SU-DHL-6 (cell line): ENCODE measurements at regions not wholly inside any gene's neighbourhood (a gene's known extent, or its start where the extent isn't known, plus 50 kb on each side); places are given as distances from the start of the nearest gene placed in this dataset.

Source experiments
- H2AFZ ChIP-seq: fragments of 200-600 bp; sonication (generic); 2 replicates; pipeline ENCODE4 v1.6.1; 2014; ENCODE audit warnings: low read depth, mild to moderate bottlenecking, moderate library complexity, mixed read lengths, antibody characterized with exemption, low read length; ENCODE audit not compliant: severe bottlenecking
- H3F3A ChIP-seq: fragments of 200-600 bp; shearing (Covaris generic); 2 replicates; pipeline ENCODE4 v1.6.0; 2016; ENCODE audit warnings: antibody characterized with exemption, mild to moderate bottlenecking; ENCODE audit not compliant: insufficient read depth
- H3K27ac ChIP-seq: fragments of 200-600 bp; sonication (generic); 2 replicates; pipeline ENCODE4 v1.5.1; 2016; ENCODE audit warnings: low read depth, mild to moderate bottlenecking, low read length, moderate library complexity, mixed read lengths
- H3K27me3 ChIP-seq: fragments of 200-600 bp; sonication (generic), shearing (Covaris generic); 2 replicates; pipeline ENCODE4 v1.6.0; 2014; ENCODE audit warnings: mild to moderate bottlenecking, low read length
- H3K36me3 ChIP-seq: fragments of 200-600 bp; sonication (generic); 2 replicates; pipeline ENCODE4 v1.6.1; 2014; ENCODE audit warnings: mild to moderate bottlenecking, low read length, mixed read lengths
- H3K4me2 ChIP-seq: fragments of 300-600, 200-600 bp; shearing (Covaris generic), sonication (generic); 2 replicates; pipeline ENCODE4 v1.6.0; 2014; ENCODE audit warnings: low read length, low read depth, mild to moderate bottlenecking; ENCODE audit not compliant: poor library complexity, severe bottlenecking
- H3K4me3 ChIP-seq: fragments of 200-600 bp; sonication (generic); 2 replicates; pipeline ENCODE4 v1.5.1; 2014; ENCODE audit warnings: antibody characterized with exemption, low read length, mild to moderate bottlenecking, mixed read lengths; ENCODE audit not compliant: insufficient read depth, poor library complexity, severe bottlenecking
- H3K79me2 ChIP-seq: fragments of 200-600 bp; sonication (generic); 2 replicates; pipeline ENCODE4 v1.6.1; 2014; ENCODE audit warnings: mild to moderate bottlenecking, low read length, moderate library complexity; ENCODE audit not compliant: insufficient read depth
- H3K9ac ChIP-seq: fragments of 200-600 bp; sonication (generic); 2 replicates; pipeline ENCODE4 v1.7.0; 2014; ENCODE audit warnings: mild to moderate bottlenecking, low read length
- H3K9me2 ChIP-seq: fragments of 200-600 bp; sonication (generic); replicated peaks from 2 replicates; pipeline ENCODE4 v1.6.1; 2014; ENCODE audit warnings: low read length; ENCODE audit not compliant: insufficient read depth
- H3K9me3 ChIP-seq: fragments of 200-600 bp; sonication (generic); 2 replicates; pipeline ENCODE4 v1.6.1; 2014; ENCODE audit warnings: low read length, mixed read lengths; ENCODE audit not compliant: insufficient read depth
- H4K20me1 ChIP-seq: fragments of 200-600 bp; sonication (generic); 2 replicates; pipeline ENCODE4 v1.6.1; 2014; ENCODE audit warnings: low read depth, mild to moderate bottlenecking, antibody characterized with exemption, low read length, moderate library complexity, mixed read lengths
- CTCF ChIP-seq: fragments of 200-600 bp; sonication (generic); IDR thresholded peaks from one replicate; pipeline ENCODE4 v1.5.1; 2017; ENCODE audit warnings: antibody characterized with exemption, mild to moderate bottlenecking, low read length, moderate library complexity; ENCODE audit not compliant: insufficient read depth, poor library complexity, severe bottlenecking
- EZH2phosphoT487 ChIP-seq: fragments of 200-600 bp; sonication (generic), shearing (Covaris generic); conservative IDR thresholded peaks from 2 replicates; pipeline ENCODE4 v1.6.1; 2018; ENCODE audit warnings: mild to moderate bottlenecking, antibody characterized with exemption, low read length, moderate library complexity, mixed read lengths

GRCh38 chr12:75818863-75819262 lies 212.7 kb downstream of the PHLDA1 start:
- TF ChIP-seq CTCF (no peak), EZH2phosphoT487 (no peak)
- no peaks in the 10 kb centered on the region for H4K20me1 ChIP-seq
- no peaks in the 10 kb centered on the region for H3K79me2 ChIP-seq
- H3K27ac ChIP-seq = no peak overlapping the region
- no peaks in the 10 kb centered on the region for H3F3A ChIP-seq
- no peak overlapping the region for H3K4me2 ChIP-seq
- H3K36me3 ChIP-seq = no peaks in the 10 kb centered on the region
- H2AFZ ChIP-seq = no peak overlapping the region
- no peaks in the 10 kb centered on the region for H3K9me3 ChIP-seq
- no peaks in the 10 kb centered on the region for H3K27me3 ChIP-seq
- H3K4me3 ChIP-seq = no peak overlapping the region
- no peaks in the 10 kb centered on the region for H3K9me2 ChIP-seq
- H3K9ac ChIP-seq = no peak overlapping the region

DNA sequence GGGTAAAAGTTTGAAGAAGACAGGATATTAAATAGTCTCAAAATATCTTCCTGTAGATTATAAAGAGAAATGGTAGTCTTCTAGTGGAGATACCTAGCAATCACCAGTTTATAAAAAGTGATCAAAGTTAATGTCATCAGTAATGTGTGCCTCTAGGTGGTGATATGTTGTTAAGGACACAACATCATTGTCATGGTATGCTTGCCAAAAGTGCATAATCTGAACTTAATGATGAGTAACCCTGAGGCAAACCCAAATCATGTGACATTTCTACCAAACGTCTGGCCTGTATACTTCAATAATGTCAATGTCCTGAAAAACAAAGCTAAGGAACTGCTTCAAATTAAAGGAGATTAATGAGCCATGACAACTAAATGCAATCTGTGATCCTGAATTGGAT lies 214.7 kb downstream of the PHLDA1 start:
- Histone ChIP-seq H3K9me2 (no peaks in the 10 kb centered on the region), H3K9me3 (no peaks in the 10 kb centered on the region), H3K27me3 (no peaks in the 10 kb centered on the region), H4K20me1 (no peaks in the 10 kb centered on the region), H2AFZ (no peak overlapping the region), H3K36me3 (no peaks in the 10 kb centered on the region), H3F3A (no peaks in the 10 kb centered on the region), H3K4me3 (no peak overlapping the region), H3K79me2 (no peaks in the 10 kb centered on the region), H3K27ac (no peak overlapping the region), H3K4me2 (no peak overlapping the region), H3K9ac (no peak overlapping the region)
- TF ChIP-seq EZH2phosphoT487 (no peak), CTCF (no peak)

DNA sequence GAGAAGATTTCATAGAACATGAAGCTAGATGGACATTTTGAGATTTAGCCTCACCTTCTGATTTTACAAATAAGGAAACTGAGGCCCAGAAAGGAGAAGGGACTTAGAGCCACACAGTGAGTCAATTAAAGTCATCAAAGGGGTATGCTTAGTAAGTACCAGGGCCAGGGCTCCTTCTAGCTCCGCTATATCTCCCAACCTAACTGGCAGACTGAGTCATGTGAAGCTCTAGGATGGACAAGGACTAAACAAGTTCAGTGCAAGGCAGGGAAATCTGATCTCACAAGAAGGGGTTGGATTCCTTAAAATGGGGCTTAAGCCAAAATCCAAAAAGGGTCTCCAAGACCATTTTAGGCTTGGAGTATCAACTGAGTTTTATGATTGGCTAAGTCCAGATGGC lies 215.8 kb downstream of the PHLDA1 start:
- H3F3A ChIP-seq = no peaks in the 10 kb centered on the region
- no peak overlapping the region for H2AFZ ChIP-seq
- H4K20me1 ChIP-seq = no peaks in the 10 kb centered on the region
- no peak overlapping the region for H3K9ac ChIP-seq
- no peaks in the 10 kb centered on the region for H3K36me3 ChIP-seq
- no peaks in the 10 kb centered on the region for H3K79me2 ChIP-seq
- H3K4me3 ChIP-seq = no peak overlapping the region
- no peak overlapping the region for H3K4me2 ChIP-seq
- no peaks in the 10 kb centered on the region for H3K27me3 ChIP-seq
- H3K9me2 ChIP-seq = no peaks in the 10 kb centered on the region
- TF ChIP-seq CTCF (no peak), EZH2phosphoT487 (no peak)
- no peaks in the 10 kb centered on the region for H3K9me3 ChIP-seq
- H3K27ac ChIP-seq = no peak overlapping the region
